C4-2B (cell line): ENCODE measurements at regions not wholly inside any gene's neighbourhood (a gene's known extent, or its start where the extent isn't known, plus 50 kb on each side); places are given as distances from the start of the nearest gene placed in this dataset.

Source experiments
- CTCF ChIP-seq: fragments of 450-650 bp; conservative IDR thresholded peaks from 2 replicates; pipeline ENCODE4 v1.5.1; 2017; ENCODE audit warnings: mild to moderate bottlenecking
- ZFX ChIP-seq: fragments of 450-650 bp; IDR thresholded peaks from 2 replicates; pipeline ENCODE4 v1.6.1; 2017

GRCh38 chr3:103554451-103554850, 1119.6 kb downstream of the ZPLD1 start:
- TF ChIP-seq CTCF (no peak), ZFX (no peak)
